Fibroblast of skin of scalp (primary cell): ENCODE measurements at regions not wholly inside any gene's neighbourhood (a gene's known extent, or its start where the extent isn't known, plus 50 kb on each side); places are given as distances from the start of the nearest gene placed in this dataset.
"Not testable (repeated sequence)": the region's sequence is repeated elsewhere in the genome, so short reads cannot be mapped to it uniquely, and the experiment has no call there.

Source experiments
- DNase-seq: peaks from one replicate; pipeline ENCODE4 v3.0.0-alpha.2; 2013

DNA sequence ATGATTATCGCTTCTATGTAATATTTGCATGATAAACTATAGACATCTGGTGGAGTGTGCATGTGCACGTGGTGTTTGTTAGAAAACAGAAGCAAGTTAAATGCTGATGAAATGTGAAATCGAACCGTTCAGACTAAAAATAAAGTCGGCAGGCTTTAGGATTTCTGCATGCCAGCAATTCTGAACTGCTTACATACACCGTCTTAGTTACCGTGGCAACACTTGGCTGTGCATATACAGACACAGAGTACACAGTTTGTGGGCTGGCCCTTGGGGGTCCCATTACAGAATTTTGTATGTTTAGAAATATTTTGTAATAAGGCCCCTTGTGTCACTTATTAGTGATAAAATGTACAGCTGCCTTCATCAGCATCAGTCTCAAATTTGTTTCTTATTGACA lies 605.5 kb downstream of the RBFOX1 start:
- DNase-seq, result no peak

DNA sequence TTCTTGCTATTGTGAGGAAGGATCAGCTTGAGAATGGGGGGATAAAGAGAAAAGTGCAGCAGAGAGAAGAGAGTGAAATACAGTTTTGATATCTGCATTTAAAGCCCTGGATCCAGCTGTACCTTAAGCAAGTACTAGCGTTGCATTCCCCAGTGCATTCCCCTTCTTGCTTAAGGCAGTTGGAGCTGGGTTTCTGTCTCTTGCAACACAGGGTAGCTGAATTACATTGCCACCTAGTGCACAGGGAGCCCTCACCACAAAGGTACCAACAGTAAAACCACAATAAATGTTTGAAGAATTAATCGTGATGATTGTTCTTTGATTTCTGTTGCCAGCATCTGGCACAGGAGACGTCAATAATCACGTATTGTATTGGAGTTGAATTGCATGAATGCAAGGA lies 588.7 kb downstream of the RBFOX1 start:
- no peak for DNase-seq

DNA sequence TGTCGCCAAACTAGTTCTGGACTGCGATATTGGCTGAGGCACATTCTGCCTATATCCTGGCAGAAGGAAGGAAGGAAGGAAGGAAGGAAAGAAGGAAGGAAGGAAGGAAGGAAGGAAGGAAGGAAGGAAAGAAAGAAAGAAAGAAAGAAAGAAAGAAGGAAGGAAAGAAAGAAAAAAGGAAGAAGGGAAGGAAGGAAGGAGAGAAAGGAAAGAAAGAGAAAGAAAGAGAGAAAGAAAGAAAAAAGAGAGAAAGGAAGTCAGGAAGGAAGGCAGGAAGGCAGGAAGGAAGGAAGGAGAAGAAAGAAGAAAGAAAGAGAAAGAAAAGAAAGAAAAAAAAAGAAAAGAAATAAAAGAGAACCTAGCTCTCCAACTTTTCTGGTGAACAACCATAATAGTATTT lies 587.1 kb downstream of the RBFOX1 start:
- DNase-seq, result no peak

DNA sequence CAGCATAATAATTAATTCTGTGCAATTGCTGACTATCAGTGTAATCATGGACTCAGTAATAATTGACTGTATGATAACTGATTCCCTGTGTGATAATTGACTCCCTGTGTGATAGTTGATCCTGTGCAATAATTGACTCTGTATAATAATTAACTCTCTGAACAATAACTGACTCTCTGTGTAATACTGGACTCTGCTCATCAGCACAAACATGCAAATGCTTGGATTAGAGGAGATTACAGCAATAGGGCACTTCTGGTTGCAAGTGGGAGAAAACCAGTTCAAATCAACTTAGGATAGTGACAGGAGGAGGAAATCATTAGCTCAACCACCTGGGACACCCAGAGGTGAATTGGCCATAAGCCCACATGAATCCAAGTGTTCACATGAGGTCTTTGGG lies 582.1 kb downstream of the RBFOX1 start:
- no peak for DNase-seq

DNA sequence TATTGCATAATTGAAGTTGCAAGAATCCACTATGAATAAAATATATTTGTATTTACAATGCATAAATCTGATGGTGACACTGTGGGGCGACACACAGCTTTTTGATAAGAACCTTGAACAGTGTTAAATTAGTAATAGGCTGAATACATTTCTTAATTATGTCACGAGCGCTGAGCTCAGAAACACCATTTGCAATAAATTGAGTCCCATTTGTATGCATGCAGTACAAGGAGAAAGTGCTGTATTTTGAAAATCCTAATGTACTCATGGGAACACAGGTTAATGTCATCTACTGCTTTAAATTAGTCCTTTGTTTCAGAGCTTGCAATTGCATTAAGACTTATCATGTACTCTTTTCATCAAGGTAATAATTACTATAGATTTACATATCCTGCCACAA lies 579.5 kb downstream of the RBFOX1 start:
- no peak for DNase-seq

DNA sequence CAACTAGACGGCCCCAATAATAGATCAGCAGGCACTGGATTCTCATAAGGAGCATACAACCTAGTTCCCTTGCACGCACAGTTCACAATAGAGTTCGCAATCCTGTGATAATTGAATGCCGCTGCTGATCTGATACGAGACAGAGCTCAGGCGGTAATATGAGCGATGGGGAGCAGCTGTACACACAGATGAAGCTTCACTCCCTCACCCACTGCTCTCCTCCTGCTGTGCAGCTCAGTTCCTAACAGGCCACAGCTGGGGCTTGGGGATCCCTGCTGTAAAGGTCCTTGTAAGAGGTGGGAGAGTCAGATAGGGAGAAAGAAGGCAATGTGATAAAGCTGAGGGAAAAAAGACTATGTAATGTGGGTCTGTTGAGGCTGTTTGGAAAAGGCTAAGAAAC lies 577.5 kb downstream of the RBFOX1 start:
- no peak for DNase-seq

DNA sequence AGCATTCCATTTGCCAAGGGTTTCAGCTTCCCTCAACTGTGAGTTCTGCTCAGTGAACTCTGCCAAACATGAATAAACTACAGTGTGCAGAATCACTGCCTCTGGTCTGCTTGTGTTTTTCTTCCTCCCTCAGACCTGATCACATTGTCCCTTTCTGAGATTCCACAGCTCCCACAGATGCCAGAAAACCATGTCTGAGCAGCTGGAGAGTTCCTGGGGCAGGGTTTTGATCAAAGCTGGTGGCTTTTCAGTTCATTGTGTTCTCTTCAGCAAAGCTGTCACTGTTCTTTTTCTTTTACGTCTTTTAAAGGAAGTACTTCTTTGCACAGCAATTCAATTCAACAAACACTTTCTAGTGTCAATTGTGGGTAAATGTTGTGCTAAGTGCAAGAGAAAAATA lies 555.8 kb downstream of the RBFOX1 start:
- DNase-seq, result no peak

DNA sequence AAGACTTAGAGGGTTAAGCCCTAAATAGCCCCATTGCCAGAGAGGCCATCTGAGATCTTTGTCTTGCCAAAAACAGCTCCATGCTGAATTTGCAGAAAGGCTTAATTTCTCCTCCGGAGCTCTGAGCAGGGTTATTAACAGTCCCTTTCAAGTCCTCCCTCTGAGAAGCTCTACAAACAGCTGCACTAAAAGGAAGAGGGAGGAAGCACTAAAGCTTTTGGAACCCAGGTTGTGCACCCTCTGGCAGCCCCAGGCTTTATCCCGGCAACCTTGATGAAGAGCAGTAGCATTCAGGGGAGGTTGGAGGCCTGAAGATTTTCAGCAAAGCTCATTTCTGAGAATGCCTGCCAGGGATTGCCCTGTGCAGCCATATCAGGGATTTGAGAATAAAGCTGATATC lies 554.7 kb downstream of the RBFOX1 start:
- no peak for DNase-seq

DNA sequence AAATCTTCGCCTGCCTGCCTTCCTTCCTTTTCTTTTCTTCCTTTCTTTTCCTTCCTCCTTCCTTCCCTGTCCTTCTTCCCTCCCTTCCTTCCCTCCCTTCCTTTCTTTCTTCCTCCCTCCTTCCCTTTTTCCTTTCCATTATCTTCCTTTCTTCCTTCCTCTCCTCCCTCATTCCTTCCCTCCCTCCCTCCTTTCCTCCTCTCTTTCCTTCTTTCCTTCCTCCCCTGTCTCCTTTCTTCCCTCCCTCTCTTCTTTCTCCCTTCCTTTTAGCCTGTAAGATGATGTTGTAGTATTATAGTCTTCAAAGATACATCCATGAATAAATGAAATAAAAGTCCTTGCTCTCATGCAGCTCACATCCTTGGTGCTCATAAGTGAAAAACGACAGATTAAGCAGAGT lies 539.3 kb downstream of the RBFOX1 start:
- DNase-seq, result no peak

DNA sequence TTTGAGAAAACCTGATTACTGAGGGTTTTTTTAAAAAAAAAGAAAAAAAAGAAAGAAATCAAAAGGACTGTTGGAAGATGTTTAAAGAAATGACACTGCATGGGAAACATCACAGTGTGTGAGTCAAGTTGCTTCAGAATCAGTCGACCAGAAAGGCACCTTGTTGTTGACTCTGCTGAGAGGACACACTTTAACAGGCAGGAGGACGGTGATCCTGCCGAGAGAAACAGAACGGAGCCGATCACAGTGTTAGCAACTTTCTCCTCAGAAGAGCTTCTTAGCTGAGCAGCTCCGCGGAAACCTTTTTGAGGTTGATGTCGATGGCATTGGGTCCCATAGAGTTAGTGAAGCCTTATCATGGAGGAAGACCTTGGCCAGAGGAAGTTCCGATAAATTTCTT lies 538.7 kb downstream of the RBFOX1 start:
- DNase-seq, result no peak

DNA sequence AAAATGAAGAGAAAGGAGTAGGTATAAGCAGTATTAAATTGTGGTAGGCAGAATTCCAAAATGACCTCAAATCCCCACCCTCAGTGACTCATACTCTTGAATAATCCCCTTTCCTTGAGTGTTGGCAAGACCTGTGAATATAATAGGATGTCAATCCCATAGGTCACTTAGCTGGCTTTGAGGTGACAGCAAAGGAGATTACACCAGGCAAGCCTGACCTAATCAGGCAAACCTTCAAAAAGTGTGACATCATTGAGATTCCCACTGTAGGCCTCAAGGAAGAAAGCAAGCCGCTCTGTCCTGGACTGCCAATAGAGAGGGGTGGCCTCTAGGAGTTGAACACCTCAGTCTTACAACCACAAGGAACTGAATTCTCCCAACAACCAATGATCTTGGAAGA lies 535.2 kb downstream of the RBFOX1 start:
- DNase-seq, result no peak

DNA sequence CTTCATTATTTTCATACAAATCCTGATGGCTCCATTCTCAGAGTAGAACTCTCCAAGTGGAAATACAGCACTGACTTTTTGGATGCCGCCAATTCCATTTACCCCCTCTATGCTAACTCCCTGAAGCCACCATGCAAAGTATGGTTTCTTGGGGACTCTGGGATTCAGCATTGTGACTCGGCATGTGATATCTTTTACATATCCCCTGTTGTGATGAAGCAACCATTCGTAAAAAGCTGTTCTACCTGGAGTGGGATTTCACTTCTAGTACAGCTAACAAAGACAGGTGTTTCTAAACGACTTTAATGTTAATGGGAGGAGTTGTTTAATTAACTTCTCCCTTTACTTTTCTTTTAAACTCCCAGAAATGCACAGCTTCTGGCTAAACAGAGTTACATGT lies 533.5 kb downstream of the RBFOX1 start:
- no peak for DNase-seq

DNA sequence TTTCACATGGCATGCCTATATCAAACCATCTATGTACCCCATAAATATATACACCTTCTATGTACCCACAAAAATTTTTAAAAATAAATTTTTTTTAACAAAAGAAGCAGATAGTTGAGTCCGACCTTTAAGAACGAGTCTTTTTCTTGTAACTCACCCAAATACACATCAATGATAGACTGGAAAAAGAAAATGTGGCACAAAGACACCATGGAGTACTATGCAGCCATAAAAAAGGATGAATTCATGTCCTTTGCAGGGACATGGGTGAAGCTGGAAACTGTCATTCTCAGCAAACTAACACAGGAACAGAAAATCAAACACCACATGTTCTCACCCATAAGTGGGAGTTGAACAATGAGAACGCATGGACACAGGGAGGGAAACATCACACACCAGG lies 532.7 kb downstream of the RBFOX1 start:
- not testable (repeated sequence) for DNase-seq

DNA sequence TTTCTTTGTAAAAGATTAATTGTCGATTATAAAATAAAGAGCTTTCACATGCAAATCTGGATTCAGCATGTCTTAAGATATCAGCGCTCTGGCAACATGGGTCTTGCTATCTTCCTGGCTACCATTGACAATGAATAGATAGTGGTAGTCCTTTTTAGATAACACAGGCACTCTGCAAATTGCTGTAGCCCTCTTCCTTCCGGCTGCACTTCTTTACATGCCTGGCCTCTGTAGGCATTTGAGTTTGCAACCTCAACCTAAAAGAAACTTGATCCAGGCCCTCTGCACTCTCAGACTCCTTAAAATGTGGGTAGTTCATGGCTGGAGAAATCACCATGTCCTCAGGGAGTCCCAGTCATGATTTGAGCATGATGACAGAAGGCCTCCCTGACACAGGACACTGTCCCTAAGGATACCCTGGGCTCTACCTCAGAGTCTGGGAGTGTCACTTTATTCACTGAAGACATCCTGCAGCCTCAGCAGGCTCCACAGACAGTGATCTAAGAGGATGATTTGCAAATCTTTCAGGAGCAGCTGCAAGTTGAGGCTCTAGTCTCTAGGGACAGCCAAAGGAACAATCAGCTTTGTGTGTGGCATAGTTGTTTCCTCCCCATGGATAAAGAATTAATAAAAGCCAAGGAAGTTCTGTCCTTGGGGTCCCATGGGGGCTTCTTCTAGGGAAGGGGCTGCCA lies 529.4 kb downstream of the RBFOX1 start:
- DNase-seq, result no peak

DNA sequence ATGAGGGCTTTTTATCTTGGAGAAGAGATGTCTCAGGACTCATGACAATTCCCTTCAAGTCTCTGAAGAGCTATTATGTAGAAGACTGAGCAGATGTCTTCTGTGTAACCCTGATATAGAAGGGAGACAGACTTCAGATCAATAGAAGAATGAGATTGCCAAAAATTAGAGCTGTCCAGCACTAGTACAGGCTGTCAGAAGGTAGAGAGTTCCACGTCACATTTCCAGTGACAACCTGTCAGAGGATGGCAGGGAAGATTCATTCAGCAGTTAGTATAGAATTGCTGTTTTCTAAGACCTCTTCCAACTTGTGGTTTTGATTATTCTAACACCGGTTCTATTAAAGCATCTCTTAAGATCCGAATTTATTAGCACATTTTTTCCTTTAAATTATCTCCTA lies 520.6 kb downstream of the RBFOX1 start:
- no peak for DNase-seq

DNA sequence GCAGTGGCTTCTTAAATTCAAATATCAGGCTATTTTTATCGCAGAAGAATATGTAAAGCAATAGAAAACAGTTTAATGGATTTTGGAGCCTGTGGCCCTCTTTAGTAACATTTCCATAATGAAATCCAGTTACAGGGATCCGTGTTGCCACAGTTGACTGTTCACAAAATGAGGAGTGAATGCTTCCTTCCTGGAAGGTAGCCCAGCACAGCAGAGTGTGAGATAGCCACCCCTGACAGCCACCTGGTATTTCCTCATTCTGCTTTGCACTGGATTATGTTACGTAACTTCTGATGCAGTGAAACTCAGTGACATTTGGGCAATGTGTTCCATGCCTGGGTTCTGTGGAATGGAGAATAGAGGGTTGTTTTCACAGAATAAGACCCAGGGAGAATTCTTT lies 517.2 kb downstream of the RBFOX1 start:
- DNase-seq, result no peak

DNA sequence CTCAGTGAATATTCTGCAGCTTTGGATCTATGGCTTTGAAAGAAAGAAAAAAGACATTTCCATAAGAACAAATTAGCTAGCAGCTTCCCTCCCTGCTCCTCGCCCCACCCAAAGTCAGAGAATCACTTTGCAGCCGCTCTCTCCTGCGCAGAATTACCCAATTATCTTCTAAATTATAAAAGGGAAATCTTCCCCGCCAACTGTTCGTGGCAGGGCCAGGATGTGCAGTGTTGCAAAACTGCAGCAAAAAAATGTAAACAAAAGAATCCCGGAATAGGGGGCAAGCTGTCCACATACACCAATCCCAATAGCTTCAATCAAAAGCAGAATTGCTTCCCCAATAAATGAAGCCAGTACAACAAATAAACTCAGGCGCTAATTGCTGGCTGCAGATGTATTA lies 510.6 kb downstream of the RBFOX1 start:
- no peak for DNase-seq

DNA sequence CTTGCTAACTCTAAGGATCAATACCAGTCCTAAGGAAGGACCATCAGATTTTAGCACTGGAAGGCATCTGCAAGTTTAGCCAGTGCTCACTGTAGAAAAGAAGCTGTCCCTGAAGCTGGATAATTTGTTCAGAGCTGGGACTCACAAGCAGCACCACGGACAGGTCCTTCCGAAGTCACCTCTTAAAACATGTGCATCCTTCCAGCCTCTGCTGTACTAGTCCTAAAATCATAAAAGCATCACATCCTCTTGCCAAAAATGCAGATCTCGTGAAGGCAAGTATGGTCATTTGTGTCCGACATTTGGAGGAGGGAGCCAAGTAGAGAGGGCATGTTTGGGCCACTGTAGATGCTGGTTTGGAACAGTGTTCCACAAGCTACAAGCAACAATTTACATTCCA lies 506.9 kb downstream of the RBFOX1 start:
- no peak for DNase-seq

DNA sequence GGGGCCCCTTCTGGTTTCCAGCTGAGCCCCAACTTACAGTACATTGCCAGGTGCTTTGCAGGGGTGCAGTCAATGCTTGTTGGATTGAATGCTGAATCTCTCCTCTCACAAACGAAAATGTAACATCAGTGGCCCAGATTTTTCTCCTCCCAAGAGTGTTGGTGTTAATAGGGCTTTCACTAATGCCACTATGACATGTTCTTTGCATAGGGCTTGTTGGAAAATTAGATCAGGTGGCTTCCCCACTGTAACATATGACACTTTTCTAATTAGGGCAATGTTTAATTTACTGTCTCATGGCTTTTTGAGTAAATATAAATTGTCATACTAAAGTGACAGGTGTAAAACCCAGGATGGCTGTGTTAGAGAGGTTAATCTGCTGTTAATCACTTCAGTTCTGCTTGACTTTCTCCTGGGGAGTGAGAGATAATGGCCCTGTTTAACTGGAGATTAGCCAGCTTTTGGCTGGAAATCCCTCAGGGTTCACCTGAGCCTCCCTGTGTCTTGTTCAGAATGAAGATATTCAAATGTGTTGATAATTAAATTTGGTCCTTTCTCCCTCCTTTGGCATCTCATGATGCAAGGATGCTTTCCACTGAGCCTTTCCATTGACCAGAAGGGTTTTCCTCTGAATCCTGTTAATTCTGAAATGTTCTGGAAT lies 502.3 kb downstream of the RBFOX1 start:
- no peak for DNase-seq

DNA sequence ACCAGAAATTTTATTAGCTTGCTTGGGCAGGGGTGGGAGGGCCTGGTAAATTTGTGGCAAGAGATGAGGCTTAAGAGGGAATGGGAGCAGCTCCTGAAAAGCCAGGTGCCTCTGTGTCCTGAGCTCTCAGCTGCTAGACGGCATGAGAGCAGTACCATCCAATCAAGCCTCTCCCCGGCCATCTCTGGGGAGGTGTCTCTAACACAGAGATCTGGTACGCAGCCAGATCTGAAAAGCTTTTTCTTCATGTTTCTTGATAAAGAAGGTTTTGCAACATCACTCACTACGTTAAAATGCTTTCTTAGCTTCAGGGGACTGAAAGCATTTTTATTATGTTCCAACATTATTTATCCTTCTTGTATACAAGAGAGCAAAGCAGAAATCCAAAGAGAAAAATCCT lies 488.2 kb downstream of the RBFOX1 start:
- DNase-seq, result no peak

DNA sequence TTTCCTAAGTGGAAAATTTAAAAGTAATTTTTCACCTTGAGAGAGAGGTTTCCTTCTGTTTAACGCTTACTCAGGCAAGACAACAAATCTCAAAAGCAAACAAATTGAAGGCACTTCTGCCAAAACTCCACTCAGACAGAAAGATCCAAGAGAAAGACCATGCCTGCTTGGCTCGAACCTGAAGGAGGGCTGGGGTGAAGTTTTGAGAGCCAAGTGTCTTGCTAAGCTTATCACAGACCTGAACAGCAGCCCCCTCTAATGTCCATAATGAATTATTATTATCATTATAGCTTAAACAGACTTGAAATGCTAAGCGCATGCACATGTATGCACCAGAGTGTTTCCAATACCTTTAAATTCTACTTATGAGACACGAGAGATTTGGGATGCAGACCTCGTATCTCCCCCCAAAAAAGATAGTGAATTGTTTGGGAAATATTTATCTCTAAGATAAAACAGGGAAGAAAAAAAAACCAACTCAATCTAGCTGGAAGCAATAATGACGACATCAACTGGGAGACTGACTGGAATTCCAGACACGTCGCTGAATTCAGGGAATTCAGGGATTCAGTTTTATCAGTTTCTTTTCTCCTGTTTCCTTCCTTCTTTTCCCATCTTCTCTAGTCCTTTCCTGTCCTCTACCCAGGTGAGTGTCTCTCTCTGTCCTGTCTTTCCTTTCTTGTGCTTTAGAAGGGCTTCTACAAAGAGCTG lies 473.2 kb downstream of the RBFOX1 start:
- no peak for DNase-seq

DNA sequence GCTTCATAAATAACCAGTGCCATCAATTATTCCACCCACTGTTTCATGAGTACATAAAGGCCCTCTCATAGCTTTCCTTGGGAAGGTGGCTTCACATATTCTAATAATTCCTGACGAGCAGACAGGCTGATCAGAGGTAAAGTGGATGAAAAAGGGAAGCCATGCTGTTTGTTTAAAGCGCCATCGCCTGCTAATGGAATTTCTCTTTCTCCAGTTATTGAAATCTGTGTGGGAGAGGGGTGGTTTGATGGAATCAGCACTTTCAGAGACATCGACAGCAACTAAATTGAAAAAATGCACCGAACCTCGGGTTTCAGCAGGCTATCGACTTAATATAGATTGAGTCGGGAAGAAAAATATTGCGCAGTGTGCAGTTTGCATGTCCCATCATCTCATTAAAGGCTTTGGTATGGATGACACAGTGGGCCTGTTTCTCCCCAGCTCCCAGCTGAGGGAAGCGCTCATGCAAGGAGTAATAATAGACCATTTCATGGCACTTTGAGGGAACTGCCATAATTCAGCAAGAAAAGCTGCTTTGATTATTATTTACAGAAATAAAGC lies 472.1 kb downstream of the RBFOX1 start:
- DNase-seq, result no peak

DNA sequence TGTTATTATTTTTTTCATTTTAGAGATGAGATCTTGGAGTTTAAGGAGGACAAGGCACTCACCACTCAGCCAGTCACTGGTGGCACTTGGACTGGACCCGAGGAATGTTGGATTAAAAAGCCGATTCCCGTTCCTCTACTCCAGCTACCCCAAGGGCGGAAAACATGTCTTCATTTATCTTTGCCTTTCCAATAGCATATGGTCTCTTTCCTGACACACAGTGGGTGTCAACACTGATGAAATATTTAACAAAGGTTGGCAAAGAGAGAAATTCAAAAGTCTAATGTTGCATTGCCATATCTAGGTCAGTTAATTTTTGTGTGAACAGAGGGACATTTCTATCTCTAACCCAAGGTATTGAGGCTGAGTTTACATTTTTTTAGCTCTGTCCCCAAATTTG lies 459.7 kb downstream of the RBFOX1 start:
- no peak for DNase-seq

DNA sequence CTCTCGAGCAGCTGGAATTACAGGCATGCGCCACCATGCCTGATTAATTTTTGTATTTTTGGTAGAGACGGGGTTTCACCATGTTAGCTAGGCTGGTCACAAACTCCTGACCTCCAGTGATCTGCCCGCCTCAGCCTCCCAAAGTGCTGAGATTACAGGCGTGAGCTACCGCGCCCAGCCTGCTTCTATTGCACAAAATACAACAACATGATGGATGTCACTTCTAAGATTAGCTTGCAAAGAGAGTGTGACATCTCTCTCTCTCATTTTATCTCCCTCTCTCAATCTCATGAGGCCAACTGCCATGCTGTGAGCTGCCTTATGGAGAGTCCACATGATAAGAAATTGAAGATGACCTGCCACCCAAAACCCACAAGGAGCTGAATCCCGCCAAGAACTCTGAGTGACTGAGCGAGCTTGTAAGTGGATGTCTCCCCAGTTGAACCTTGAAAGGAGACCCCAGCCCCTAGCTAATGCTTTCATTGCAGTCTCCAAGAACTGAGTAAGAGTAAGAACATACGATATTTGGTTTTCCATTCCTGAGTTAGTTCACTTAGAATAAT lies 458.5 kb downstream of the RBFOX1 start:
- no peak for DNase-seq
